ENCODE measurements at regions not wholly inside any gene's neighbourhood (a gene's known extent, or its start where the extent isn't known, plus 50 kb on each side); places are given as distances from the start of the nearest gene placed in this dataset.

- TF ChIP-seq, protein P1, sequence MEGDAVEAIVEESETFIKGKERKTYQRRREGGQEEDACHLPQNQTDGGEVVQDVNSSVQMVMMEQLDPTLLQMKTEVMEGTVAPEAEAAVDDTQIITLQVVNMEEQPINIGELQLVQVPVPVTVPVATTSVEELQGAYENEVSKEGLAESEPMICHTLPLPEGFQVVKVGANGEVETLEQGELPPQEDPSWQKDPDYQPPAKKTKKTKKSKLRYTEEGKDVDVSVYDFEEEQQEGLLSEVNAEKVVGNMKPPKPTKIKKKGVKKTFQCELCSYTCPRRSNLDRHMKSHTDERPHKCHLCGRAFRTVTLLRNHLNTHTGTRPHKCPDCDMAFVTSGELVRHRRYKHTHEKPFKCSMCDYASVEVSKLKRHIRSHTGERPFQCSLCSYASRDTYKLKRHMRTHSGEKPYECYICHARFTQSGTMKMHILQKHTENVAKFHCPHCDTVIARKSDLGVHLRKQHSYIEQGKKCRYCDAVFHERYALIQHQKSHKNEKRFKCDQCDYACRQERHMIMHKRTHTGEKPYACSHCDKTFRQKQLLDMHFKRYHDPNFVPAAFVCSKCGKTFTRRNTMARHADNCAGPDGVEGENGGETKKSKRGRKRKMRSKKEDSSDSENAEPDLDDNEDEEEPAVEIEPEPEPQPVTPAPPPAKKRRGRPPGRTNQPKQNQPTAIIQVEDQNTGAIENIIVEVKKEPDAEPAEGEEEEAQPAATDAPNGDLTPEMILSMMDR (IDR thresholded peaks at IDR 0.05): no peak
- TF ChIP-seq EZH2 (IDR thresholded peaks at IDR 0.05; ENCODE audit: borderline replicate concordance, insufficient read depth, low read depth, low read length, poor library complexity, severe bottlenecking): no peak
Measured at GRCh38 chr3:194851254-194851653, 165.6 kb downstream of the FAM43A start.

All from B cell (primary cell).